ENCODE measurements at regions not wholly inside any gene's neighbourhood (a gene's known extent, or its start where the extent isn't known, plus 50 kb on each side); places are given as distances from the start of the nearest gene placed in this dataset.

- H4K20me1 ChIP-seq (ENCODE audit: insufficient read depth, low read length, poor library complexity, severe bottlenecking) = no peaks in the 10 kb centered on the region
- no peak overlapping the region for H3K9ac ChIP-seq (ENCODE audit: low read depth, low read length, poor library complexity, severe bottlenecking)
- H3K4me1 ChIP-seq (ENCODE audit: insufficient read depth, low read length, poor library complexity, severe bottlenecking) = no peaks in the 10 kb centered on the region
- H3K36me3 ChIP-seq (ENCODE audit: insufficient read depth, low read length) = no peaks in the 10 kb centered on the region
- no peaks in the 10 kb centered on the region for H3F3A ChIP-seq (ENCODE audit: low read depth)
- H3K9me2 ChIP-seq (replicated peaks; ENCODE audit: low read depth, low read length) = no peaks in the 10 kb centered on the region
- no peaks in the 10 kb centered on the region for H3K27me3 ChIP-seq (ENCODE audit: insufficient read depth, low read length, poor library complexity, severe bottlenecking)
- TF ChIP-seq CTCF (conservative IDR thresholded peaks at IDR 0.05; ENCODE audit: low read length) = no peak
- no peak for TF ChIP-seq EZH2phosphoT487 (IDR thresholded peaks at IDR 0.05; ENCODE audit: borderline replicate concordance)
- H3K4me3 ChIP-seq (ENCODE audit: low read length, poor library complexity, severe bottlenecking) = no peak overlapping the region
- no peak overlapping the region for H3K4me2 ChIP-seq (ENCODE audit: low read depth, low read length, poor library complexity, severe bottlenecking)
- H2AFZ ChIP-seq (ENCODE audit: low read length) = no peak overlapping the region
- H3K79me2 ChIP-seq (ENCODE audit: insufficient read depth, low read length) = no peaks in the 10 kb centered on the region
- no peaks in the 10 kb centered on the region; the same call in 1 of the 2 replicates for H3K9me3 ChIP-seq (ENCODE audit: insufficient read depth, low read depth, low read length)
These were observed 418.3 kb upstream of the SALL1 start for GRCh38 chr16:51569203-51569931.

GRCh38 chr16:51567911-51568310 is 416.8 kb upstream of the SALL1 start:
- H3K4me3 ChIP-seq (ENCODE audit: low read length, poor library complexity, severe bottlenecking) = no peak overlapping the region
- no peaks in the 10 kb centered on the region for H3K79me2 ChIP-seq (ENCODE audit: insufficient read depth, low read length)
- H3F3A ChIP-seq (ENCODE audit: low read depth) = no peaks in the 10 kb centered on the region
- H3K4me1 ChIP-seq (ENCODE audit: insufficient read depth, low read length, poor library complexity, severe bottlenecking) = no peaks in the 10 kb centered on the region
- H4K20me1 ChIP-seq (ENCODE audit: insufficient read depth, low read length, poor library complexity, severe bottlenecking) = no peaks in the 10 kb centered on the region
- no peaks in the 10 kb centered on the region; the same call in 1 of the 2 replicates for H3K9me3 ChIP-seq (ENCODE audit: insufficient read depth, low read depth, low read length)
- H3K27me3 ChIP-seq (ENCODE audit: insufficient read depth, low read length, poor library complexity, severe bottlenecking) = no peaks in the 10 kb centered on the region
- no peak overlapping the region for H2AFZ ChIP-seq (ENCODE audit: low read length)
- H3K36me3 ChIP-seq (ENCODE audit: insufficient read depth, low read length) = no peaks in the 10 kb centered on the region
- no peak for TF ChIP-seq EZH2phosphoT487 (IDR thresholded peaks at IDR 0.05; ENCODE audit: borderline replicate concordance)
- TF ChIP-seq CTCF (conservative IDR thresholded peaks at IDR 0.05; ENCODE audit: low read length) = no peak
- H3K4me2 ChIP-seq (ENCODE audit: low read depth, low read length, poor library complexity, severe bottlenecking) = no peak overlapping the region
- H3K9me2 ChIP-seq (replicated peaks; ENCODE audit: low read depth, low read length) = no peaks in the 10 kb centered on the region
- H3K9ac ChIP-seq (ENCODE audit: low read depth, low read length, poor library complexity, severe bottlenecking) = no peak overlapping the region

- Histone ChIP-seq H3K4me3 (ENCODE audit: low read length, poor library complexity, severe bottlenecking) (no peak overlapping the region), H4K20me1 (ENCODE audit: insufficient read depth, low read length, poor library complexity, severe bottlenecking) (no peaks in the 10 kb centered on the region), H3F3A (ENCODE audit: low read depth) (no peaks in the 10 kb centered on the region), H3K4me2 (ENCODE audit: low read depth, low read length, poor library complexity, severe bottlenecking) (no peak overlapping the region), H3K4me1 (ENCODE audit: insufficient read depth, low read length, poor library complexity, severe bottlenecking) (peaks cover 4% of the 10 kb centered on the region), H3K36me3 (ENCODE audit: insufficient read depth, low read length) (no peaks in the 10 kb centered on the region), H3K9me2 (replicated peaks; ENCODE audit: low read depth, low read length) (no peaks in the 10 kb centered on the region), H3K79me2 (ENCODE audit: insufficient read depth, low read length) (no peaks in the 10 kb centered on the region), H3K9me3 (ENCODE audit: insufficient read depth, low read depth, low read length) (no peaks in the 10 kb centered on the region; the same call in 1 of the 2 replicates), H3K27me3 (ENCODE audit: insufficient read depth, low read length, poor library complexity, severe bottlenecking) (no peaks in the 10 kb centered on the region), H3K9ac (ENCODE audit: low read depth, low read length, poor library complexity, severe bottlenecking) (no peak overlapping the region), H2AFZ (ENCODE audit: low read length) (no peak overlapping the region)
- TF ChIP-seq EZH2phosphoT487 (IDR thresholded peaks at IDR 0.05; ENCODE audit: borderline replicate concordance) (no peak), CTCF (conservative IDR thresholded peaks at IDR 0.05; ENCODE audit: low read length) (no peak)
These were observed 414.1 kb upstream of the SALL1 start for GRCh38 chr16:51565184-51565583.
